Fibroblast of skin of left biceps (primary cell): ENCODE measurements at regions not wholly inside any gene's neighbourhood (a gene's known extent, or its start where the extent isn't known, plus 50 kb on each side); places are given as distances from the start of the nearest gene placed in this dataset.

Source experiments
- DNase-seq, 2 experiments: peaks; one replicate each; pipeline ENCODE4 v3.0.0-alpha.2; 2013; ENCODE audit warnings: low read depth in 2 of 2

- DNase-seq: no peak
Observed at GRCh38 chr1:209497729-209498128, 85.8 kb upstream of the CAMK1G start.

DNA sequence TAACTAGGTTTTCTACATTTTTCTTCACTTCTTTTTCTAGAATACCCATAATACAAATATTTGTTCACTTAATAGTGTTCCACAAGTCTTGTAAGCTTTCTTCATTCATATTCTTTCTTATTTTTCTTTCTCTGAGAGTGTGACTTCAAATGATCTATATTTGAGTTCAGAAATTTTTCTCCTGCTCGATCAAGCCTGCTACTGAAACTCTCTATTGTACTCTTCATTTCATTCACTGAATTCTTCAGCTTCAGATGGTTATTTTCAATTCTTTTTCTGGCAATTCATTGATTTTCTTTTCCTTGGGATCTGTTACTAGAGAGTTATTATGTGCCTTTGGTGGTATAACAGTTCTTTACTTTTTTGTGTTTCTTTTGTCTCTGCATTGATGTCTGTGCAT, 82.5 kb upstream of the CAMK1G start:
- no peak for DNase-seq

DNA sequence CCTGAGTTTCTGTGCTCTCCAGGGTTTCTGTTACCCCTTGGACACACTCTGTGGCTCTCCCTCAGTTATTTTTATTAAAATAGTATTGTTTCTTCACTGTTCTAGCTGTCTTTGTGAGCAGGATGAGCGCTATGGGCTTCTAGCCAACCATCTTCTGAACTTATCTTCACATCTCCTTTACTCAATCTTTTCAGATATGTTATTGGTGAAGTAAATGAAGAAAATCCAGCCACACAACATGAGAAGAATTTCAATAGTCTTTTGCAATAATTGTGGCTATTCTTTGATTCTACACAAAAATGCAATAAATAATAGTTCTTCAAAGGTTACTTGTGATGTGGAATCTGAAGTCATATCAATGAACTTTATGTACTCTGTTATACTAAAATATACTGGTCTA, 80.3 kb upstream of the CAMK1G start:
- no peak for DNase-seq

DNA sequence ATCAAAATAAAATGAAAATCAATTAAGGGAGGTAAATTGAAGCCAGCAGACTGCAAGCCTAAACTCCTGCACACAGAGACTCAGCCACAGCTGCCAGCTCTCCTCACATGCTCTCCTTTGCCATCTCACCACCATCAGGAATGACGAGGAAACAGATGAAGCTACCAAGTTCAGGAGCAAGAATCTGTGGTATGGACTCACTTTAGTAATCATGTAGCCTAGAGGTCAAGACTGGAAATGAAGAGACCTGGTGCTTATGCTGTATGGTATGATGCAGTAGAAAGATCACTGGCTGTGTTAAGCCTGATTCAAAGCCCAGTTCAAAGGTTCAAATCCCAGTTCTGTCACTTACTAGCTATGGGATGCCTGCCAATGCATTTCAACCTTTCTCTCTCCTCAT, 78.9 kb upstream of the CAMK1G start:
- no peak for DNase-seq

GRCh38 chr1:209505044-209505443, 78.5 kb upstream of the CAMK1G start:
- no peak for DNase-seq

- DNase-seq: no peak
Observed at GRCh38 chr1:209506101-209506500, 77.4 kb upstream of the CAMK1G start.

GRCh38 chr1:209509039-209509438, 74.5 kb upstream of the CAMK1G start:
- DNase-seq: no peak

DNA sequence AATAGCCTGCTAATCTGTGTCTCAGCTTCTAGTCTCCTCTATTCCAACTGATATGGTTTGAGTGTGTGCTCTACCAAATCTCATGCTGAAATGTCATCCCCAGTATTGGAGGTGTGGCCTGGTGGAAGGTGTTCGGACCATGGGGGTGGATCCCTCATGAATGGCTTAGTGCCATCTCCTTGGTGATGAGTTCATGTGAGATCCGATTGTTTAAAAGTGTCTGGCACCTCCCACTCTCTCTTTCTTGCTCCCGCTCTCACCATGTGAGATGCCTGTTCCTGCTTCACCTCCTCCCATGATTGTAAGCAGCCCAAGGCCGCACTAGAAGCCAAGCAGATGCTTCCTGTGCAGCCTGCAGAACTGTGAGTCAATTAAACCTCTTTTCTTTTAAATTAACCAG, 73.5 kb upstream of the CAMK1G start:
- DNase-seq: no peak

GRCh38 chr1:209511169-209511568, 72.3 kb upstream of the CAMK1G start:
- DNase-seq: no peak

- no peak for DNase-seq
Observed at GRCh38 chr1:209512821-209513220, 70.7 kb upstream of the CAMK1G start.

DNA sequence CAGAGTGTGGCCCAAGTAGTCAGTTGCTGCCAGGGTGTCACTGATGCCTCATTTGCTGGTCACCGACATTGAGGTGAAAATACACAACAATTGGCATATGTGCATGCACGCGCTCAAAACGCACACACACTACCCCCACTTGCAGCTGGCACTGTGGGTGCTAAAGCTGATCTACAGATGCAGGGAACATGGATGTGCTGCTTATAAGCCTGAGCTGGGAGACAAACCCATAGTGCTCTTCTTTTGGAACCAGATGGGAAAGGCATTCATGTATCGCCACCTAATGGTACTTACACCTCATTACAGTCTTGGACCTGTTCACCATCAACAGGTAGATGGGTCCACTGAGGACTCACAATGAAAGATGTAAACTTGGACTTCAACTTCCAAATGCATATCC, 70.3 kb upstream of the CAMK1G start:
- DNase-seq: no peak

DNA sequence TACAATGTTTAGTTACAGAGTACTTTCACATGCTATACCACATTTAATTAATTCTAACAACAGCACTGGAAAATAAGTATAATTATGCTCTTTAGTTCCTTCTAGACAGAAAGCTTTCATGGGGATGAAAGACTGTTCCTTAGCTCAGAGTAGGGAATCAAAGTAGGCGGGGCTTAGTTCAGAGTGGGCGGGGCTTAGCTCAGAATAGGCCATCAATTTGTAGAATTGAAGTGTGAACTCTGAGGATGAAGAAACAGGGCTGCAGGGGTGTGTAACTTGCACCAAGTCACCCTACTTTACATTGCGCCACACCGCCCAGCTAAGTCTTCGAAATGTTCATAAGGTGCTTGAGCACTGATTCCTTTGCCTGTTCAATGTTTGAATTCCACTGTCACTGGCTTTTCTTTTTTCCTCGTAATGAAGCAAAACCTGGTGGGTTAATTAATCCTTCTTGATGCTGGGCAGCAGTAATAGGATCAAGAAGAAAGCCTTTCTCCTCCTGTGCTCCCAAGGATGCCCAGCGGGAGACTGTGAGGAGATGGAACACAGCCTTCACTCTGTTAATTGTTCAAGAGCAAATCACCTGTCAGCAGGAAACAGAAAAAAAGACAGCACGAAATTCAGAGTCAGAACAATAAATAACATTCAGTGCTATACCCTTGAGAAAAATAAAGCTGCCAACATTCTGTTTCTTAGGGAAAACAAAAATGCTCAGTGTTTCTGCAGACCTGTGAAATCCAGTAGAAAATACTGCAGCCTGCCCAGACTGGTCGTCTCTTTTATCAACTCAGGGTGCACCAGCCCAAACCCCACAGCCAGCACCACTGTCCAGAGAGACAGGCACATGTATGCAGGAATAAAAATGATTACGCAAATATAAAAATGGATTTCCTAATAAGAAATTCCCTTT, 66.5 kb upstream of the CAMK1G start:
- DNase-seq: no peak

GRCh38 chr1:209517681-209518050, 65.8 kb upstream of the CAMK1G start:
- no peak for DNase-seq

- no peak for DNase-seq
Observed at GRCh38 chr1:209519786-209520185, 63.7 kb upstream of the CAMK1G start.

GRCh38 chr1:209522826-209523225, 60.7 kb upstream of the CAMK1G start:
- no peak for DNase-seq

- no peak for DNase-seq
Observed at GRCh38 chr1:209526137-209526536, 57.4 kb upstream of the CAMK1G start.

DNA sequence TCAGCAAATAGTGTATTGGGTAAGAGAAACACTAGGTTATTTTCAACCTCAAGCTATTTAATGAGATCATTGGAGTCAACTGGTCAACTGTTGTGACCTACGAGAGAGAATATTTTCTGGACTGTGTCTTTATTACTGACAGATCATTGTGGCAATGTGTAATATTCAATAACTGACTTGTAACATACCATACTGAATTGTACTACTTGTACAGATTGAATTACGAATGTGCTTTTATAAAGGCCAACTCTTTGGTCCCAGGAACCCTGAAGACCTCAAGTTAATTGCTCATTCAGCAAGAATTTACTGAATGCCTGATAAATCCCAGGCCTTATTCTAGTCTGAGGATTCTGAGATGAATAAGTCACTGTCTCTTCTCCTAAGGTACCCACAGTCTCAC, 56.1 kb upstream of the CAMK1G start:
- peak in 1 of 2 experiments; percentile 15 for DNase-seq

- DNase-seq: no peak
Observed at GRCh38 chr1:209527993-209528717, 55.4 kb upstream of the CAMK1G start.

GRCh38 chr1:209529233-209529632, 54.3 kb upstream of the CAMK1G start:
- DNase-seq: no peak

DNA sequence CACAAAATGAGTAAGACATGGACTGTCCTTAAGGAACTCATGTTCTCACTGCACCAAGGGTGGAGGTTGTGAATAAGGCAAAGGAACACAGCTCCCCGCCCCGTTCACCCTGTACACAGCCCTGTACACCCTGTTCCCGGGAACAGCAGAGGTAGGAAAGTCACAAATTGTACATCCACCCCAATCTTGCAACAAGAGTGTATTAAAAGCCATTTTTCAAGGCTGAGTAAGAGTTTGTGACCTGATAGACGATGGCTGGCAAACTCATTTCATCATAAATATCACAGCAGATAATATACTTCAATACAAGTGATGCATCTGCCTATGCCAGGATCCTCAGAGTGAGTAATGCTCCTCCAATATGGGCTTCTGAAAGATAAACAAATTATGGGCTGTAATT, 52.5 kb upstream of the CAMK1G start:
- no peak for DNase-seq

GRCh38 chr1:209531549-209531948, 52.0 kb upstream of the CAMK1G start:
- no peak for DNase-seq
